GOT3 (cell line): ENCODE measurements at regions not wholly inside any gene's neighbourhood (a gene's known extent, or its start where the extent isn't known, plus 50 kb on each side); places are given as distances from the start of the nearest gene placed in this dataset.

Experiments
- DNase-seq: peaks from one replicate; lab custom pipeline; 2025; ENCODE audit warnings: mixed read lengths; lab: John Stamatoyannopoulos, UW

GRCh38 chr6:149149653-149150052, 167.9 kb upstream of the TAB2 start:
- DNase-seq: no peak

GRCh38 chr6:149150301-149150700, 167.2 kb upstream of the TAB2 start:
- DNase-seq: no peak

- no peak for DNase-seq
These were observed 166.6 kb upstream of the TAB2 start for GRCh38 chr6:149150801-149151398.

GRCh38 chr6:149152521-149152920, 165.0 kb upstream of the TAB2 start:
- no peak for DNase-seq

- no peak for DNase-seq
These were observed 164.4 kb upstream of the TAB2 start for GRCh38 chr6:149153100-149153499.

GRCh38 chr6:149153693-149154092, 163.8 kb upstream of the TAB2 start:
- DNase-seq: no peak

- DNase-seq: no peak
These were observed 163.2 kb upstream of the TAB2 start for GRCh38 chr6:149154261-149154821.

GRCh38 chr6:149157126-149157525, 160.4 kb upstream of the TAB2 start:
- no peak for DNase-seq

GRCh38 chr6:149158076-149158475, 159.4 kb upstream of the TAB2 start:
- no peak for DNase-seq

- DNase-seq: no peak
These were observed 156.6 kb upstream of the TAB2 start for GRCh38 chr6:149160943-149161342.

- no peak for DNase-seq
These were observed 154.6 kb upstream of the TAB2 start for GRCh38 chr6:149162924-149163323.

- no peak for DNase-seq
These were observed 153.2 kb upstream of the TAB2 start for GRCh38 chr6:149164199-149164750.

- DNase-seq: no peak
These were observed 151.2 kb upstream of the TAB2 start for GRCh38 chr6:149166336-149166735.

- DNase-seq: no peak
These were observed 150.8 kb upstream of the TAB2 start for GRCh38 chr6:149166747-149167146.

GRCh38 chr6:149168968-149169367, 148.5 kb upstream of the TAB2 start:
- DNase-seq: no peak

GRCh38 chr6:149169761-149170511, 147.6 kb upstream of the TAB2 start:
- DNase-seq: no peak

- no peak for DNase-seq
These were observed 146.7 kb upstream of the TAB2 start for GRCh38 chr6:149170564-149171452.

- no peak for DNase-seq
These were observed 144.3 kb upstream of the TAB2 start for GRCh38 chr6:149173222-149173621.

GRCh38 chr6:149174962-149175361, 142.6 kb upstream of the TAB2 start:
- no peak for DNase-seq

GRCh38 chr6:149176971-149177667, 140.4 kb upstream of the TAB2 start:
- DNase-seq: no peak

GRCh38 chr6:149179431-149179830, 138.1 kb upstream of the TAB2 start:
- DNase-seq: no peak

- no peak for DNase-seq
These were observed 136.2 kb upstream of the TAB2 start for GRCh38 chr6:149181304-149181703.
